PFSK-1 (cell line): ENCODE measurements at regions not wholly inside any gene's neighbourhood (a gene's known extent, or its start where the extent isn't known, plus 50 kb on each side); places are given as distances from the start of the nearest gene placed in this dataset.

Experiments
- FOXP2 ChIP-seq: optimal IDR thresholded peaks from 2 replicates; pipeline ENCODE3; 2011; ENCODE audit warnings: borderline replicate concordance, control low read depth, inconsistent platforms; ENCODE audit not compliant: insufficient read depth; ENCODE audit errors: extremely low read length, extremely low read depth
- POLR2AphosphoS5 ChIP-seq: IDR thresholded peaks from 2 replicates; pipeline ENCODE4 v1.6.1; 2012; ENCODE audit warnings: low read depth, mild to moderate bottlenecking, control low read depth, low read length, moderate library complexity
- REST ChIP-seq, 2 experiments: IDR thresholded peaks; 2 replicates each; pipeline versions ENCODE4 v1.6.1 to v1.8.0; 2011 to 2012; ENCODE audit warnings: low read depth in 2 of 2, low read length in 2 of 2, control low read depth in 1 of 2, inconsistent platforms in 1 of 2, mild to moderate bottlenecking in 1 of 2, moderate library complexity in 1 of 2; ENCODE audit not compliant: insufficient read depth in 1 of 2
- SIN3A ChIP-seq: IDR thresholded peaks from 2 replicates; pipeline ENCODE4 v1.6.1; 2012; ENCODE audit warnings: mild to moderate bottlenecking, low read length, moderate library complexity, borderline replicate concordance; ENCODE audit not compliant: insufficient read depth
- TAF1 ChIP-seq: IDR thresholded peaks from 2 replicates; pipeline ENCODE4 v1.6.1; 2012; ENCODE audit warnings: low read length, control low read depth, borderline replicate concordance; ENCODE audit not compliant: insufficient read depth

GRCh38 chr12:41635626-41636364 is 447.7 kb downstream of the PDZRN4 start:
- TF ChIP-seq REST (IDR thresholded peaks at IDR 0.05; ENCODE audit: insufficient read depth in 1 of 2, low read depth in 2 of 2, low read length in 2 of 2) (no peak), SIN3A (no peak)

DNA sequence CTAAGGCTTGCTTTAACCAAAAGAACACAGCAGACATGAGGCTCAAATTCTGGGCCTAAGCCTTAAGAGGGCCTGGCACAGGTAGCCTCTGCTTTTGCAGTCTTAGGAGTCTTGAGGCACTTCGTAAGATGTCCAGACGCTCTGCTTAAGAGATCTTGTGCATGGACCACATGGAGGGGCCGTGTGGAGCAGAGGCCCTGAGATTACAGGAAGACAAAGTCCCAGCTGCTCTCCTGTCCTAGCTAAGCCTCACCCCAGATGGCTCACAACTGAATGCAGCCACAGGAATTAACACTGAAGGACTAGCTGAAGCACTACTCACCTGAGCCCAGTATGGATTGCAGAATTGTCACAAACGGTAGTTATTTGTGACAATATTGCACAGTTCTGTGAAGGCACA is 446.0 kb downstream of the PDZRN4 start:
- TF ChIP-seq POLR2AphosphoS5 (no peak), REST (IDR thresholded peaks at IDR 0.05; ENCODE audit: insufficient read depth in 1 of 2, low read depth in 2 of 2, low read length in 2 of 2) (no peak), TAF1 (no peak), SIN3A (no peak), FOXP2 (no peak)

GRCh38 chr12:41629611-41630010 is 441.5 kb downstream of the PDZRN4 start:
- TF ChIP-seq REST (IDR thresholded peaks at IDR 0.05; ENCODE audit: insufficient read depth in 1 of 2, low read depth in 2 of 2, low read length in 2 of 2) (no peak), TAF1 (no peak), POLR2AphosphoS5 (no peak), FOXP2 (no peak)

GRCh38 chr12:41627476-41627875 is 439.4 kb downstream of the PDZRN4 start:
- TF ChIP-seq POLR2AphosphoS5 (no peak), SIN3A (no peak), FOXP2 (no peak), TAF1 (no peak), REST (IDR thresholded peaks at IDR 0.05; ENCODE audit: insufficient read depth in 1 of 2, low read depth in 2 of 2, low read length in 2 of 2) (no peak)

- TF ChIP-seq FOXP2 (no peak), SIN3A (no peak), TAF1 (no peak), POLR2AphosphoS5 (no peak), REST (IDR thresholded peaks at IDR 0.05; ENCODE audit: insufficient read depth in 1 of 2, low read depth in 2 of 2, low read length in 2 of 2) (no peak)
Observed at GRCh38 chr12:41624571-41624970, 436.5 kb downstream of the PDZRN4 start.
